Caco-2 (cell line): ENCODE measurements at regions not wholly inside any gene's neighbourhood (a gene's known extent, or its start where the extent isn't known, plus 50 kb on each side); places are given as distances from the start of the nearest gene placed in this dataset.

ENCODE experiments used
- BruUV-seq: library from RNA; stranded (reverse); fragments of 400-500 nt; replicated peaks from 2 replicates; lab custom pipeline; 2021; lab: Mats Ljungman, UMichigan
- CTCF ChIA-PET: fragments of 300-600 bp; sonication (Branson Sonifier 250); formaldehyde crosslinking; loops from one replicate; lab custom pipeline; 2022; ENCODE audit warnings: antibody characterized with exemption; lab: Charles Lee
- POLR2A ChIA-PET: fragments of 300-600 bp; sonication (Branson Sonifier 250); formaldehyde crosslinking; loops from one replicate; lab custom pipeline; 2022; ENCODE audit warnings: antibody characterized with exemption; lab: Charles Lee
- DNase-seq, 2 experiments: peaks; one replicate each; pipeline versions ENCODE4 v3.0.0 to v3.0.0-alpha.2; 2020 to 2022
- H3K27me3 ChIP-seq: replicated peaks from 2 replicates; pipeline ENCODE4 v1.6.0; 2011; ENCODE audit warnings: low read length; ENCODE audit not compliant: control insufficient read depth, insufficient read depth
- H3K36me3 ChIP-seq: 2 replicates; pipeline ENCODE4 v1.5.1; 2011; ENCODE audit warnings: low read length; ENCODE audit not compliant: control insufficient read depth, insufficient read depth
- H3K4me1 ChIP-seq: fragments of 250-450 bp; sonication (Bioruptor Pico); 2 replicates; pipeline ENCODE4 v1.5.1; 2020; ENCODE audit warnings: mild to moderate bottlenecking
- H3K4me3 ChIP-seq: 2 replicates; pipeline ENCODE4 v1.5.1; 2011; ENCODE audit warnings: low read depth, mild to moderate bottlenecking, control low read depth, low read length
- H3K9me3 ChIP-seq: fragments of 250-450 bp; sonication (Bioruptor Pico); 2 replicates; pipeline ENCODE4 v1.5.1; 2020; ENCODE audit warnings: mild to moderate bottlenecking, moderate library complexity
- H3K27ac Mint-ChIP-seq: one replicate; pipeline ENCODE4 v1.8.0; 2022; ENCODE audit warnings: mixed read lengths; ENCODE audit not compliant: unreplicated experiment
- H3K27me3 Mint-ChIP-seq: one replicate; pipeline ENCODE4 v1.8.0; 2022; ENCODE audit warnings: mixed read lengths; ENCODE audit not compliant: insufficient read depth, unreplicated experiment
- H3K36me3 Mint-ChIP-seq: one replicate; pipeline ENCODE4 v1.8.0; 2022; ENCODE audit warnings: mild to moderate bottlenecking, mixed read lengths; ENCODE audit not compliant: insufficient read depth, unreplicated experiment
- H3K4me1 Mint-ChIP-seq: one replicate; pipeline ENCODE4 v1.8.0; 2022; ENCODE audit warnings: low read depth, mixed read lengths; ENCODE audit not compliant: unreplicated experiment
- H3K4me3 Mint-ChIP-seq: one replicate; pipeline ENCODE4 v1.8.0; 2022; ENCODE audit warnings: mild to moderate bottlenecking, moderate library complexity, mixed read lengths; ENCODE audit not compliant: unreplicated experiment
- H3K9me3 Mint-ChIP-seq: one replicate; pipeline ENCODE4 v1.8.0; 2022; ENCODE audit warnings: mixed read lengths; ENCODE audit not compliant: unreplicated experiment
- intact Hi-C: fragments of 100-400 bp; cut with micrococcal nuclease; formaldehyde crosslinking; loops from one replicate; pipeline ENCODE4 v1.10.0; 2022; ENCODE audit not compliant: unreplicated experiment
- TF ChIP-seq, protein P1 (sequence below), 2 experiments: fragments of 200-600 bp in 1 of 2; IDR thresholded peaks; 1 replicate in 1 of 2; 2 replicates in 1 of 2; pipeline versions ENCODE4 v1.5.1 to v1.8.0; 2011 to 2022; ENCODE audit warnings: antibody characterized with exemption in 1 of 2, control low read depth in 1 of 2, inconsistent platforms in 1 of 2, low read depth in 1 of 2, low read length in 1 of 2, mild to moderate bottlenecking in 1 of 2, moderate library complexity in 1 of 2; ENCODE audit not compliant: insufficient read depth in 1 of 2, severe bottlenecking in 1 of 2, unreplicated experiment in 1 of 2

DNA sequence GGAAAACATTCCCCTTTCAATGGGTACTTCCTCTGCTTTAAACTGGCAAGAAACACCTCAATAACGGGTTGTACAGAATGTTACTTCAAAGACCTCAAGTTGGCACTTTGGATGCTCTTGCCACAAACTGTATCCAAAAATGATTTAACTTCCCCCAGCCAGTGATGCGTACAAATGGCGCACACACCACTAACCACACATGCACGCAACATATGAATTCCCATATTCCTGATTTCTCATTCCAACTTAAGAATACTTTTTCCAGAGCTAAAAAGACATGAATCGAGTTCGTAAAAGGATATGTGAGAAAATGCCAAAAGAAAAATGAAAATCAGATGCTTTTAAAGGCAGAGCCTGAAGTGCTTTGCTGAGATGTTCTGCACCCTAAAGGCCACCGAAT is 388.0 kb upstream of the PIK3R1 start:
- ChIA-PET CTCF (no interaction called here), POLR2A (no interaction called here)
- Mint-ChIP-seq H3K36me3 (no peaks in the 10 kb centered on the region), H3K27me3 (no peaks in the 10 kb centered on the region), H3K9me3 (no peaks in the 10 kb centered on the region), H3K27ac (no peak overlapping the region), H3K4me1 (peaks cover 6% of the 10 kb centered on the region), H3K4me3 (no peak overlapping the region)
- DNase-seq = no peak
- intact Hi-C loops = no loop called here
- Histone ChIP-seq H3K9me3 (no peaks in the 10 kb centered on the region), H3K4me3 (no peak overlapping the region), H3K27me3 (no peaks in the 10 kb centered on the region), H3K36me3 (no peaks in the 10 kb centered on the region), H3K4me1 (no peaks in the 10 kb centered on the region)
- BruUV-seq = no TSS peak
- TF ChIP-seq, protein P1, sequence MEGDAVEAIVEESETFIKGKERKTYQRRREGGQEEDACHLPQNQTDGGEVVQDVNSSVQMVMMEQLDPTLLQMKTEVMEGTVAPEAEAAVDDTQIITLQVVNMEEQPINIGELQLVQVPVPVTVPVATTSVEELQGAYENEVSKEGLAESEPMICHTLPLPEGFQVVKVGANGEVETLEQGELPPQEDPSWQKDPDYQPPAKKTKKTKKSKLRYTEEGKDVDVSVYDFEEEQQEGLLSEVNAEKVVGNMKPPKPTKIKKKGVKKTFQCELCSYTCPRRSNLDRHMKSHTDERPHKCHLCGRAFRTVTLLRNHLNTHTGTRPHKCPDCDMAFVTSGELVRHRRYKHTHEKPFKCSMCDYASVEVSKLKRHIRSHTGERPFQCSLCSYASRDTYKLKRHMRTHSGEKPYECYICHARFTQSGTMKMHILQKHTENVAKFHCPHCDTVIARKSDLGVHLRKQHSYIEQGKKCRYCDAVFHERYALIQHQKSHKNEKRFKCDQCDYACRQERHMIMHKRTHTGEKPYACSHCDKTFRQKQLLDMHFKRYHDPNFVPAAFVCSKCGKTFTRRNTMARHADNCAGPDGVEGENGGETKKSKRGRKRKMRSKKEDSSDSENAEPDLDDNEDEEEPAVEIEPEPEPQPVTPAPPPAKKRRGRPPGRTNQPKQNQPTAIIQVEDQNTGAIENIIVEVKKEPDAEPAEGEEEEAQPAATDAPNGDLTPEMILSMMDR (IDR thresholded peaks at IDR 0.05; ENCODE audit: insufficient read depth in 1 of 2, low read depth in 1 of 2, low read length in 1 of 2, severe bottlenecking in 1 of 2, unreplicated experiment in 1 of 2) = no peak

DNA sequence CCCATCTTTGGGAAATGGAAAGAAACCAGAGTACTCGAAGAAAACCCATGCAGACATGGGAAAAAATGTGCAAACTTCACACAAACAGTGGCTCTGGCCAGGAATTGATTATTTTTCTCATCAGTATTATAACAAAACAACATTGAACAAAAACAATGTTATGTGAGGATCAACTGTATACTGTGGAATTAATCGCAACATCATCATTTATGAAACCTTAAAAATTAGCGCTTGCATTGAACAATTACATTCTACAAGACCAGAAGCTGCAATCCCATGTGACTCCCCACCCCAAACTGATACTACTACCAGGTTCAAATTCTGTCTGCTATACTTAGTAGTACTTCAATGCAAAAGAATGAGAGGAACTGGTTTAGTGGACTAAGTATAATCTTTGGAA is 390.7 kb upstream of the PIK3R1 start:
- no TSS peak for BruUV-seq
- peaks cover 6% of the 10 kb centered on the region for H3K4me1 Mint-ChIP-seq
- CTCF ChIA-PET = no interaction called here

DNA sequence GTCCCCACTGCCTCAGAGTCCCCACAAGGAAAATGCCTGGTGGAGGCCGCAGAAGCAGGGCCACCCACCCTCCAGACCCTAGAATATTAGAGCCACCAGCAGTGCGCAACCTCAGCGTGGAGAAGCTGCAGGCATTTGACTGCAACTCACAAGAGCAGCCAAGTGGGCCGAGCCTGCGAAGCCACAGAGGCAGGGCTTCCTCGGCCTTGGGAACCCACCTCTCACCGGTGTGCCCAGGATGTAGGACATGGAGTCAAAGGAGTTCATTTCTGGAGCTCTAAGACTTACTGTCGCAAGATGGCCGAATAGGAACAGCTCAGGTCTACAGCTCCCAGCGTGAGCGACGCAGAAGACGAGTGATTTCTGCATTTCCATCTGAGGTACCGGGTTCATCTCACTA is 397.9 kb upstream of the PIK3R1 start:
- peaks cover 26% of the 10 kb centered on the region for H3K4me1 ChIP-seq
- no peaks in the 10 kb centered on the region for H3K27me3 Mint-ChIP-seq
- no peaks in the 10 kb centered on the region for H3K36me3 Mint-ChIP-seq
- no TSS peak for BruUV-seq
- no peak overlapping the region for H3K4me3 ChIP-seq
- TF ChIP-seq, protein P1 (IDR thresholded peaks at IDR 0.05; ENCODE audit: insufficient read depth in 1 of 2, low read depth in 1 of 2, low read length in 1 of 2, severe bottlenecking in 1 of 2, unreplicated experiment in 1 of 2) = no peak
- H3K27ac Mint-ChIP-seq = no peak overlapping the region
- ChIA-PET CTCF (no interaction called here), POLR2A (no interaction called here)
- DNase-seq = no peak
- intact Hi-C loops = loop anchor here (2.0 kb wide), 1 partner anchor 71 kb away; no protein-coding TSS in a partner anchor
- no peaks in the 10 kb centered on the region for H3K27me3 ChIP-seq
- H3K4me3 Mint-ChIP-seq = no peak overlapping the region
- H3K9me3 ChIP-seq = no peaks in the 10 kb centered on the region
- H3K36me3 ChIP-seq = no peaks in the 10 kb centered on the region
- peaks cover 12% of the 10 kb centered on the region for H3K9me3 Mint-ChIP-seq
- H3K4me1 Mint-ChIP-seq = peaks cover 22% of the 10 kb centered on the region

More for the DNA sequence above, 390.7 kb upstream of the PIK3R1 start:
- Histone ChIP-seq H3K4me3 (no peak overlapping the region), H3K4me1 (no peaks in the 10 kb centered on the region), H3K9me3 (no peaks in the 10 kb centered on the region), H3K27me3 (no peaks in the 10 kb centered on the region), H3K36me3 (no peaks in the 10 kb centered on the region)
- intact Hi-C loops = no loop called here
- no peak overlapping the region for H3K27ac Mint-ChIP-seq
- POLR2A ChIA-PET = no interaction called here
- no peaks in the 10 kb centered on the region for H3K27me3 Mint-ChIP-seq
- TF ChIP-seq, protein P1 (IDR thresholded peaks at IDR 0.05; ENCODE audit: insufficient read depth in 1 of 2, low read depth in 1 of 2, low read length in 1 of 2, severe bottlenecking in 1 of 2, unreplicated experiment in 1 of 2) = no peak
- no peak overlapping the region for H3K4me3 Mint-ChIP-seq
- no peaks in the 10 kb centered on the region for H3K36me3 Mint-ChIP-seq
- H3K9me3 Mint-ChIP-seq = no peaks in the 10 kb centered on the region
- DNase-seq = no peak
